Natural killer cell (primary cell): ENCODE measurements at regions not wholly inside any gene's neighbourhood (a gene's known extent, or its start where the extent isn't known, plus 50 kb on each side); places are given as distances from the start of the nearest gene placed in this dataset.
"Not testable (repeated sequence)": the region's sequence is repeated elsewhere in the genome, so short reads cannot be mapped to it uniquely, and the experiment has no call there.

Source experiments
- ATAC-seq, 3 donors: fragments of 150-1000 bp in 2 of 3; fragments of 200-7000 bp in 1 of 3; cut with Tn5 transposase; 1 replicate in 1 of 3; 2 replicates in 2 of 3; pipeline ENCODE4 v1.10.0; 2021; ENCODE audit warnings: mild to moderate bottlenecking in 2 of 3, moderate library complexity in 2 of 3
- DNase-seq, 2 donors: peaks; one replicate each; pipeline versions ENCODE4 v3.0.0 to v3.0.0-alpha.2; 2013 to 2021; ENCODE audit warnings: mixed read lengths in 1 of 2
- H3K27ac ChIP-seq: one replicate; pipeline ENCODE4 v1.5.1; 2013; ENCODE audit warnings: mild to moderate bottlenecking, low read length
- H3K27me3 ChIP-seq: one replicate; pipeline ENCODE4 v1.6.1; 2013; ENCODE audit warnings: low read length; ENCODE audit not compliant: control insufficient read depth, insufficient read depth
- H3K36me3 ChIP-seq: one replicate; pipeline ENCODE4 v1.6.1; 2013; ENCODE audit warnings: low read length; ENCODE audit not compliant: control insufficient read depth, insufficient read depth
- H3K4me1 ChIP-seq: one replicate; pipeline ENCODE4 v1.6.1; 2013; ENCODE audit warnings: low read length; ENCODE audit not compliant: control insufficient read depth, insufficient read depth
- H3K4me3 ChIP-seq: one replicate; pipeline ENCODE4 v1.5.1; 2013; ENCODE audit warnings: low read length
- H3K9me3 ChIP-seq: one replicate; pipeline ENCODE4 v1.6.1; 2013; ENCODE audit warnings: low read length; ENCODE audit not compliant: control insufficient read depth, insufficient read depth
- H3K27ac Mint-ChIP-seq, 2 donors: one replicate each; pipeline ENCODE4 v1.8.0; 2022; ENCODE audit warnings: mild to moderate bottlenecking in 2 of 2, mixed read lengths in 2 of 2, moderate library complexity in 1 of 2
- H3K27me3 Mint-ChIP-seq, 2 donors: one replicate each; pipeline ENCODE4 v1.8.0; 2022; ENCODE audit warnings: low read depth in 2 of 2, mixed read lengths in 2 of 2
- H3K36me3 Mint-ChIP-seq: one replicate; pipeline ENCODE4 v1.8.0; 2022; ENCODE audit warnings: mixed read lengths
- H3K4me1 Mint-ChIP-seq, 2 donors: one replicate each; pipeline ENCODE4 v1.8.0; 2022; ENCODE audit warnings: mixed read lengths in 2 of 2
- H3K4me3 Mint-ChIP-seq: one replicate; pipeline ENCODE4 v1.8.0; 2022; ENCODE audit warnings: mild to moderate bottlenecking, moderate library complexity, mixed read lengths
- H3K9me3 Mint-ChIP-seq, 2 donors: one replicate each; pipeline ENCODE4 v1.8.0; 2022; ENCODE audit warnings: mixed read lengths in 2 of 2
- WGBS: methylation state at CpG from one replicate; pipeline ENCODE4 v1.1.7; 2013; ENCODE audit warnings: missing lambda C conversion rate; ENCODE audit not compliant: insufficient coverage; 5-methylcytosine and 5-hydroxymethylcytosine counted together
- intact Hi-C: fragments of 100-400 bp; cut with micrococcal nuclease; formaldehyde crosslinking; loops from one replicate; pipeline ENCODE4 v1.14.2; 2022
- TF ChIP-seq, protein P1 (sequence below): fragments of 200-600 bp; IDR thresholded peaks from one replicate; pipeline ENCODE4 v1.8.0; 2022; ENCODE audit warnings: antibody characterized with exemption

DNA sequence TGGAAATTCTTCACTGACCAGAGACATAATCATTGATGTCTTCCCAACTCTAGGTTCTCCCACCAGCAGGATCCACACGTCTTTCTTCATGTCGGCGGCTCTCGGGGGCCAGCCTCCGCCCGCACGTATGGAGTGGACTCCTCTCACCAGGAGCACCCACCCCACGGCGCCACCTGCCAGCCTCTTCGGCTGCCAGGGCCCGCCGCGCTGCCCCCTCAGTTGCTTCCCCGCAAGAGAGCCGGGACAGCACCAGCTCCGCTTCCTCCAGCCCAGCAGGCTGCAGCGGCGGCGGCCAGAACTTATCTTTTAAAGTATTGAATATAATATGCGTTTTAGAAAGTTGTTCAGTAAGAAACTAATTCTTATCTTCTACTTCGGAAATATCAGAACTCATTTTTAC lies 273.5 kb downstream of the LIPI start:
- 93% methylated on average over 15 of the region's 21 CpGs for WGBS
- Mint-ChIP-seq H3K9me3 (peaks cover 0 to 2% of the 10 kb centered on the region in 2 donors), H3K4me1 (no peaks in the 10 kb centered on the region), H3K27me3 (no peaks in the 10 kb centered on the region), H3K27ac (no peak overlapping the region), H3K36me3 (peaks cover 7% of the 10 kb centered on the region), H3K4me3 (no peak overlapping the region)
- Histone ChIP-seq H3K9me3 (peaks cover 6% of the 10 kb centered on the region), H3K4me1 (no peaks in the 10 kb centered on the region), H3K27ac (no peak overlapping the region), H3K4me3 (no peak overlapping the region), H3K36me3 (no peaks in the 10 kb centered on the region), H3K27me3 (no peaks in the 10 kb centered on the region)
- ATAC-seq: no peak
- DNase-seq: no peak
- TF ChIP-seq, protein P1, sequence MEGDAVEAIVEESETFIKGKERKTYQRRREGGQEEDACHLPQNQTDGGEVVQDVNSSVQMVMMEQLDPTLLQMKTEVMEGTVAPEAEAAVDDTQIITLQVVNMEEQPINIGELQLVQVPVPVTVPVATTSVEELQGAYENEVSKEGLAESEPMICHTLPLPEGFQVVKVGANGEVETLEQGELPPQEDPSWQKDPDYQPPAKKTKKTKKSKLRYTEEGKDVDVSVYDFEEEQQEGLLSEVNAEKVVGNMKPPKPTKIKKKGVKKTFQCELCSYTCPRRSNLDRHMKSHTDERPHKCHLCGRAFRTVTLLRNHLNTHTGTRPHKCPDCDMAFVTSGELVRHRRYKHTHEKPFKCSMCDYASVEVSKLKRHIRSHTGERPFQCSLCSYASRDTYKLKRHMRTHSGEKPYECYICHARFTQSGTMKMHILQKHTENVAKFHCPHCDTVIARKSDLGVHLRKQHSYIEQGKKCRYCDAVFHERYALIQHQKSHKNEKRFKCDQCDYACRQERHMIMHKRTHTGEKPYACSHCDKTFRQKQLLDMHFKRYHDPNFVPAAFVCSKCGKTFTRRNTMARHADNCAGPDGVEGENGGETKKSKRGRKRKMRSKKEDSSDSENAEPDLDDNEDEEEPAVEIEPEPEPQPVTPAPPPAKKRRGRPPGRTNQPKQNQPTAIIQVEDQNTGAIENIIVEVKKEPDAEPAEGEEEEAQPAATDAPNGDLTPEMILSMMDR: no peak
- intact Hi-C loops: no loop called here

GRCh38 chr21:13936033-13936937 lies 274.5 kb downstream of the LIPI start:
- H3K4me1 ChIP-seq, H3K36me3 ChIP-seq, H3K27me3 Mint-ChIP-seq, H3K4me3 ChIP-seq, H3K4me3 Mint-ChIP-seq, DNase-seq, intact Hi-C loops, H3K36me3 Mint-ChIP-seq, H3K27ac ChIP-seq, H3K27ac Mint-ChIP-seq, H3K9me3 ChIP-seq, H3K4me1 Mint-ChIP-seq, ATAC-seq, H3K9me3 Mint-ChIP-seq, H3K27me3 ChIP-seq: not testable (repeated sequence)
- 96% methylated on average over 38 of the region's 38 CpGs for WGBS

DNA sequence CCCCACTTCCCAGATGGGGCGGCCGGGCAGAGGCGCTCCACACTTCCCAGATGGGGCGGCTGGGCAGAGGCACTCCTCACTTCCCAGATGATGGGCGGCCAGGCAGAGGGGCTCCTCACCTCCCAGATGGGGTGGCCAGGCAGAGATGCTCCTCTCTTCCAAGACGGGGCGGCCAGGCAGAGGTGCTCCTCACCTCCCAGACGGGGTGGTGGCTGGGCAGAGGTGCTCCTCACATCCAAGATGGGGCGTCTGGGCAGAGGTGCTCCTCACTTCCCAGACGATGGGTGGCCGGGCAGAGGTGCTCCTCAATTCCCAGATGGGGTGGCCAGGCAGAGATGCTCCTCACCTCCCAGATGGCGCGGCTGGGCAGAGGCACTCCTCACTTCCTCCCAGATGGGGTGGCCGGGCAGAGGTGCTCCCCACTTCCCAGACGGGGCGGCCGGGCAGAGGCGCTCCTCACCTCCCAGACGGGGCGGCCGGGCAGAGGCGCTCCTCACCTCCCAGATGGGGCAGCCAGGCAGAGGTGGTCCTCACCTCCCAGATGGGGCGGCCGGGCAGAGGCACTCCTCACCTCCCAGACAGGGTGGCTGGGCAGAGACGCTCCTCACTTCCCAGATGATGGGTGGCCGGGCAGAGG lies 275.2 kb downstream of the LIPI start:
- H3K27me3 Mint-ChIP-seq, H3K4me3 ChIP-seq, H3K27me3 ChIP-seq, H3K4me3 Mint-ChIP-seq, H3K9me3 ChIP-seq, H3K9me3 Mint-ChIP-seq, intact Hi-C loops, H3K27ac ChIP-seq, H3K36me3 Mint-ChIP-seq, H3K36me3 ChIP-seq, H3K4me1 ChIP-seq, ATAC-seq, H3K27ac Mint-ChIP-seq, H3K4me1 Mint-ChIP-seq, DNase-seq: not testable (repeated sequence)
- 98% methylated on average over 26 of the region's 26 CpGs for WGBS

GRCh38 chr21:13934887-13935342 lies 275.8 kb downstream of the LIPI start:
- H3K27ac Mint-ChIP-seq, H3K27ac ChIP-seq, H3K4me3 ChIP-seq, H3K27me3 Mint-ChIP-seq, ATAC-seq, H3K27me3 ChIP-seq, H3K4me1 Mint-ChIP-seq, H3K36me3 ChIP-seq, DNase-seq, H3K9me3 ChIP-seq, H3K4me3 Mint-ChIP-seq, H3K36me3 Mint-ChIP-seq, H3K9me3 Mint-ChIP-seq, H3K4me1 ChIP-seq, intact Hi-C loops: not testable (repeated sequence)
- WGBS: 97% methylated on average over 23 of the region's 23 CpGs

DNA sequence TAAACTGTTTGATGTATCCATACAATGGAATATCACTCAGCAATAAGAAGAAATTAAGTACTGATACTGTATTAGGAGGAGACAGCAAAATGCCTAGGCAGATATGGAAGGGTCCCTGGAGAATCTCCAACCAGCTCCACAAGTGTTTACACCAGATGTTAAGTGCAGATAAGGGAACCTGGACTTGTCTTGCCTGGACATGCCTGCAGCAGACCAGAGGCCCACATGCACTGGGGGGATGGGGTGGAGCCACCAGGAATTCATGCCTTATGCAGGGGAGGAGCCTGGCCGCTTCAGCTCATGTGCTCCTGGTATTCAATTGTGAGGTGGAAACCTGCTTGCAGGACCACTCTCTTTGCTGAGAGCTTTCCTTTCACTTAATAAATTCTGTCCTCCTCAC lies 287.6 kb downstream of the LIPI start:
- 100% methylated on average over 1 of the region's 1 CpG for WGBS
- H3K36me3 ChIP-seq, H3K36me3 Mint-ChIP-seq, H3K9me3 Mint-ChIP-seq, H3K4me3 ChIP-seq, H3K4me3 Mint-ChIP-seq, H3K27ac Mint-ChIP-seq, H3K27me3 Mint-ChIP-seq, H3K9me3 ChIP-seq, H3K27ac ChIP-seq, H3K27me3 ChIP-seq, ATAC-seq, H3K4me1 Mint-ChIP-seq, H3K4me1 ChIP-seq, intact Hi-C loops, DNase-seq: not testable (repeated sequence)

GRCh38 chr21:13921455-13921854 lies 289.3 kb downstream of the LIPI start:
- H3K36me3 ChIP-seq, intact Hi-C loops, H3K9me3 Mint-ChIP-seq, H3K9me3 ChIP-seq, H3K4me3 ChIP-seq, DNase-seq, H3K4me3 Mint-ChIP-seq, ATAC-seq, H3K27me3 Mint-ChIP-seq, H3K4me1 ChIP-seq, H3K36me3 Mint-ChIP-seq, H3K27ac ChIP-seq, H3K27me3 ChIP-seq, H3K27ac Mint-ChIP-seq, H3K4me1 Mint-ChIP-seq: not testable (repeated sequence)
- no CpG with 5 or more reads among the region's 1 CpG for WGBS

- H3K27ac Mint-ChIP-seq, H3K27me3 ChIP-seq, ATAC-seq, H3K9me3 ChIP-seq, H3K27ac ChIP-seq, H3K9me3 Mint-ChIP-seq, H3K27me3 Mint-ChIP-seq, H3K36me3 ChIP-seq, H3K4me3 ChIP-seq, H3K4me1 Mint-ChIP-seq, H3K4me3 Mint-ChIP-seq, DNase-seq, H3K4me1 ChIP-seq, H3K36me3 Mint-ChIP-seq, intact Hi-C loops: not testable (repeated sequence)
- 67% methylated on average over 9 of the region's 10 CpGs for WGBS
Measured at GRCh38 chr21:13907385-13907784, 297.8 kb downstream of the POTED start.
